ENCODE measurements at regions not wholly inside any gene's neighbourhood (a gene's known extent, or its start where the extent isn't known, plus 50 kb on each side); places are given as distances from the start of the nearest gene placed in this dataset.

DNA sequence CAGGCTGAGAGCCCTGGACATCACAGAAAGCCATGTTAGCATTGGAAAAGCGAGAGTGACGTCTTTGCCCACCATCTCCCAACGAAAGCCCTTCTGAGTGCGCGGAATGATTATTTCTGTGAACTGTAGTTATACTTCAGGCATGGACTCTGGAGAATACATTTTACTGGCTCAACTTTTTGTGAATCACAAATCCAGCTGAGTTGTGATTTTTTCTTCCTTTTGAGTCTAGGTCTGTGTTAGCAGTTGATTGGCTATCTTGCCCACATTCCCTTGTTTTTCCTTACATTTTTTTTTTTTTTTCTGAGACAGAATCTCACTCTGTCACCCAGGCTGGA lies 183.1 kb downstream of the INO80D start:
- DNase-seq (ENCODE audit: low read depth, low spot score), result no peak
- H3K27ac ChIP-seq, result no peak overlapping the region

DNA sequence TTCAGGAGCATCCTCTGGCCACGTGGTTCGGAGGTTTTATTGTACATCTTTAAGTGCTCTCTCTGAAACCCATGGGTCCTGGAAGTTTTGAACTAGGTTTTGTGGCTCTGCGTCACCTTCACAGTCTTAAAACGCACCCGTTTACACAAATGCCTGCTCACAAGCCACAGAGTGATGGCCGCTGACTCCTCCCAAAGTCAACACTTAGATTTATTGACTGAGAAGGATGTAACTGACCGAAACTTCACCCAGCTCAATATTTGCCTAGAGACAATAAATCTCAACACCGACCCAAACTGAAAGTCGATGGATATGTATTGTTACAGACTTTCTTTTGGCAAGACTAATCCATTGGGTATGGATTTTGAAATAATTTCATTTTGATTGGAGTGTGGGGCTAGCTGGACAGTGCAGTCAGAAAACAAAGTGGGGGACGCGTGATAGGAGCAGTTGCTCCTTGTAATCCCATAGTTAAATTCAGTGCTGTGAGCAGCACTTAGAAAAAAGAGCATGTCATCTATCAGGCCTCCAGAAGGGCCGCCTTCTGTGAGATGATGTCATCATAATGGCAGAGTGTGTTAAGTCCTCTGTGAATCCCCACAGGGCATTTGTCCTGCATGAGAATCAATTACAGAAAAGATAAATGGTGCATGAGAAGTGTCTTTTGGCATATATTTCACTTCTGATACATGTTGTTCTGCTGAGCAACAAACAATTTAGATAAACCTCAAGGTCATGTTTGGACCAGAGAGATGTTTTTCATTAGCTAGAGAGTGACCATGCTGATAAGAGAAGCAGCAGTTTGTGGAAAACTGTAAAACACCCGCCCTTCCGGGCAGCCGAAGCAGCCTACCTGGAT lies 183.7 kb downstream of the INO80D start:
- no peak for DNase-seq (ENCODE audit: low read depth, low spot score)
- H3K27ac ChIP-seq, result no peak overlapping the region

DNA sequence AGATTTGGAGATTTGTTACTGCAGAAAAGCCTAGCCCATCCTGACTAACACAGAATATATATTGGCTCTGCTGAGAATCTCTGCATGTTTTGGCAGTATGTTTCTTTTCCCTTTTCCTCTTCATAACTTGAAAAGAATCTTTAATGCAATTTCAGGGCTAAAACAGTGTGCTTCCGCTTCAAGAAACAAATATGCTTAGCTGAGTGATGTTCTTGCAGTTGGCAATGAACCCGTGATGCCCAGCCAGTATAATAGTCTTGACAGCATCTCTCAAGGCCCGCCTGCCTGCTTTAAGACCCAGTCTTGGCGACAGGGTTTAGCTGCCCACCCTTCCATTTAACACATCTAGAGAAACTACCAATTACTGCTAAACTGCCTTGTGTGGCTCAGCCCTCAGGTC lies 184.5 kb downstream of the INO80D start:
- H3K27ac ChIP-seq, result no peak overlapping the region
- no peak for DNase-seq (ENCODE audit: low read depth, low spot score)

DNA sequence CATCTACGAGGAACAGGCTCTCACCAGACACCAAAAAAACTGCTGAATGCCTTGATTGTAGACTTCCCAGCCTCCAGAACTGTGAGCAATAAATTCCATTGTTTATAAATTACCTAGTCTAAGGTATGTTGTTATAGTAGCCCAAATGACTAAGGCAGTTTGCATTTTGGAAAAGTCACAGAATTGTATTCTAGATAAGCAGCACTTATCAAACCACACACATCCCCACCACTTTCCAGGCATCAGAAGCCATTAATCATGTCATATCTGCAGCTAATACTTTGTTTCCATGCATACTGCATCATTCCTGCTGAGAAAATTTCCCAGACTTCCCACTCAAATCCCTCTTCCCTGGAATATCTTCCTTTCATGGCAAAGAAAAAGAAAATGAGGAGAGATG lies 187.2 kb downstream of the INO80D start:
- no peak overlapping the region for H3K27ac ChIP-seq
- DNase-seq (ENCODE audit: low read depth, low spot score), result no peak

DNA sequence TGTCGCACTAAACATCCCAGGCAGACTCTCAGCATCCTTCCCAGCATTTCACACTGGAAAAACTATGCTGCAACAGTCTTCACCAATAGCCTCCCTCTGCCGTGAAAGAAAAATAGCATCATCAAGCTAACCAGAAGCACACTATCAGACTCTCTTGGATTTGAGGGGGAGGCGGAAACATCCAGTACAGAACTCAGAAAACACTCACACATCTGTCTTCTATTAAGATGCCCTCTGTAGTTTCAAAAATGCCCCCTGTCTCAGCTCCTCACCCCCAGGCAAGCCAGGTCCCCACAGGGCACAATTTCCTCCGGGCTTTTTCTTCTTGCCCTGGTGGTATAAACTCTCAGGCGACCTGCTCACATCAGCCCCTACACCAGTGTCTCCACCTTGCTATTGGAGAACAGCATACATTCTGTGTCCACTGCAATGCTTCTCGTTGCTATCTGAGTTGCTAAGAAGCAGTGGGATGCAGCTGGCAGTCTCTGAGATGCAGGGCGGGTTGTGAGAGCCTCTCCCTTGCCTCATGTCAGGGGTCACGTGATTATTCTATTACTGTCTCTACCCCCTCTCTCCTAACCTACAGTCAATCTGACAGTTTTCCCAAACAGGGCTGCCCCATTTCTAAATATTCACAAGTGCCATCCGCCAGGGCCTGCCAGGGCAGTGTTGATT lies 189.9 kb downstream of the INO80D start:
- H3K27ac ChIP-seq, result no peak overlapping the region
- DNase-seq (ENCODE audit: low read depth, low spot score), result no peak

DNA sequence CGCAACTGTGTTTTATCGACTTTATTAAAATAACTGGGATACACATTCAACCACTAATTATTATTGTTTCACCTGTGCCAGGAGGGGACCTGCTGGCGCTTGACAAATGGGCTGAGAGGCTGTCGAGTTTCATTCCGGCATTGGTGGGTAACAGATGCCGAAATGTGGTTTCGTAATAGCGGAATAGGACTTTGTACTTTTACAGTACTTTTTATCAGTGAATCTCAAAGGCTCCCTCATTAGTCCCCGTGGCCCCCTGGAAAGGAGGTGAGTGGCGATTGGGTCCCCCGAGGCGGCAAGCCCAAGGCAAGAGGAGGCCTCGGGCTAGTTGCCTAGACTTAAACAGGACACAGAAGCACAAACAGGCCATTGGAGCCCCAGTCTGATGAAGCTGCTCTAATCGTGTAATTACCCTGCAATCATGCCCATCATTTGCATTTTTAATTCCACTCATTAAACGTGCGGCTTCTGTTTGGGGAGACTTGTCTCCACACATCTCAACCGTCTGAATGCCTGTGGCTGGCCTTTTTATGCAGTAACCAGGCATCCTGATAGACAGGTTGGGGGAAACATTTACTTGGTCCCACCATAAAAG lies 193.2 kb downstream of the INO80D start:
- no peak for DNase-seq (ENCODE audit: low read depth, low spot score)
- H3K27ac ChIP-seq, result no peak overlapping the region

DNA sequence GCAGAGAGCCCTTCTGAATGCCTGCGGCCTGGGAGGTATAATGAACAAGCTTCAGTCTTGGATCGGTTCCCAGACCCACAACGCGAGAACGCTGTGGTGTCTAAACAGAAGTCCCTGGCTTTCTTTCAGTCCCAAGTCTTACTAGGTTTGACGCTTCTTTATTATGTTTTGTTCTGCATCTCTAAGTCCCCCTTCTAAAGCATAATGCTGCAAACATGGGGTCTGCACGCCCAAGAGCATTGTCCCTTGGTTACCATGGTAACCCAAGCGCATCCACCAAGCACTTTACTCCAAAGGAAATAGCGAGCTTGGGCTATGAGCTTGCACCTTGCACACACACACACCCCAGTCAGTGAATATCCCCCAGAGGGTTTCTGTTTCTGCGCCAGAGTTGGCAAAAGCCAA lies 193.7 kb downstream of the INO80D start:
- H3K27ac ChIP-seq, result no peak overlapping the region
- no peak for DNase-seq (ENCODE audit: low read depth, low spot score)

DNA sequence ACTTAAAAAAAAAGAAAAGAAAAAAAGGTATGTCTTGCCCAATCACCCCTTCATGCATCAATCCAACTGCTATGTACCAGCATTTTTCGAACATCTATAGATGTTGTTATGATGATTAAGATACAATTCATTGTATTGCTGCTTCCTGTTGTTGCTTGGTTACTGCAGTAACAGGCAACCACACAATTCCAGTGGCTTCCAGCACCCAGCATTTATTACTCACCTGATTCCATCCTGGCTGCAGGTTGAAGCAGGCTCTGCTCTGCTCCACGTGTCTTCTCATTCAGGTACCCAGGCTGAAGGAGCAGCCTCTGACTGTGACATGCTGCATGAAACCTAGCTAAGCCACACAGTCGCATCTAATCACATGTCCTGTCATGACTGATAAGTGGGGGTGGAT lies 196.9 kb downstream of the INO80D start:
- H3K27ac ChIP-seq, result peak overlapping the region; percentile 52
- peak; percentile 96 for DNase-seq (ENCODE audit: low read depth, low spot score)

DNA sequence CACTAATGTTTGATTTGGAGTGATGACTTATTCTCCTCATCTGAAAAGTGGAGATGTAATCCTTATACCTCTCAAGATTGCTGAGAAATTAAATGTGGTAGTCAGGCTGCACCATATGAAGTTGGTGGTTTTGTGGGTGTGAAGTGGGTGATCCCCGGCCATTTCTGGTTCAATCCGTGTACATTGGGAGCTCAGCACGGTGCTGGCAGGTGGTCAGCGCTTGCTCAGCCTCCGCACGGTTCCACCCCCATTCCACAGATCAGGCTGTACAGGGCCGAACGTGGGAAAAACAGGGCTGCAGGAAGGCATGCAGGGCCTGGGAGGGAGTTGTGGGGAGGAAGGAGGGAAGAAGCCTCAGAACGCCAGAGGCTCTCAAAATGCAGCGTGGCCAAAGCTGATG lies 198.3 kb downstream of the INO80D start:
- H3K27ac ChIP-seq, result no peak overlapping the region
- DNase-seq (ENCODE audit: low read depth, low spot score), result no peak

DNA sequence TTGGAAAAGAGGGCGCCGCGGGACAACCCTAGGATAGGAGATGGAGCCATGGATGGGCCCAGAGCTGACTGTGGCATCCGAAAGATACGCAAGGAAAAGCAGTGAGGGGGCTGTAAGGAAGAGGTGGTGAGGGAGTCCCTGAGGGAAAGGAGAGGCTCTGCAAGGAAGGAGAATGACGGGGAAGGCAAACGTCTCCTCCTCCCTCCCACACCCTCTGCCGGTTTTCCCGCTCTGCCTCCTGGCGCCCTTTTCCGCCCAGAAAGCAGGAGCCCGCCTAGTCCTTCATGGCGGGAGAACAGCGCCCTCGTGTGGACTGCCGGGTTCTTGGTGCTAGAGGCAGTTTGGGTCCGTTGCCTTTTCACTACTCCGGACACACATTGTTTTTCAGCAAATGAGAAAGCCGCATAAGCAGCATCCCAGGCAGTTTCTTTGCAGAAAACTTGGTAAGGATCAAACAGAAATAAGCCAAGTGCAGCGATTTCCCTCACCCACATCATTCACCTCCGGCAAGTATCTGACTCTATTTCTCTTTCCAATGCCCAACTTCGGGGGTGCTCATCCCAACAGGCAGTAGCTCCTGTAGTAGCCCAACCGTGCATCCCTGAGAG lies 200.4 kb downstream of the INO80D start:
- DNase-seq (ENCODE audit: low read depth, low spot score), result peak; percentile 22
- no peak overlapping the region for H3K27ac ChIP-seq

DNA sequence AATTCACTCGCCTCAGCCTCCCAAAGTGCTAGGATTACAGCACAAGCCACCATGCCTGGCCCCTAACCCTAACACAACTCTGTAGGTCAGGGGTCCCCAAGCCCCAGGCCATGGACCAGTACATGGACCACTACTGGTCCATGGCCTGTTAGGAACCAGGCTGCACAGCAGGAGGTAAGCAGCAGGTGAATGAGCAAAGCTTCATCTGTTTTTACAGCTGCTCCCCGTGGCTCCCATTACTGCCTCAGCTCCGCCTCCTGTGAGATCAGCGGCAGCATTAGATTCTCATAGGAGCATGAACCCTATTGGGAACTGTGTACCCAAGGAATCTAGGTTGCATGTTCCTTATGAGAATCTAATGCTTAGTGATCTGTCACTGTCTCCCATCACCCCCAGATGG lies 201.7 kb downstream of the NRP2 start:
- H3K27ac ChIP-seq, result no peak overlapping the region

DNA sequence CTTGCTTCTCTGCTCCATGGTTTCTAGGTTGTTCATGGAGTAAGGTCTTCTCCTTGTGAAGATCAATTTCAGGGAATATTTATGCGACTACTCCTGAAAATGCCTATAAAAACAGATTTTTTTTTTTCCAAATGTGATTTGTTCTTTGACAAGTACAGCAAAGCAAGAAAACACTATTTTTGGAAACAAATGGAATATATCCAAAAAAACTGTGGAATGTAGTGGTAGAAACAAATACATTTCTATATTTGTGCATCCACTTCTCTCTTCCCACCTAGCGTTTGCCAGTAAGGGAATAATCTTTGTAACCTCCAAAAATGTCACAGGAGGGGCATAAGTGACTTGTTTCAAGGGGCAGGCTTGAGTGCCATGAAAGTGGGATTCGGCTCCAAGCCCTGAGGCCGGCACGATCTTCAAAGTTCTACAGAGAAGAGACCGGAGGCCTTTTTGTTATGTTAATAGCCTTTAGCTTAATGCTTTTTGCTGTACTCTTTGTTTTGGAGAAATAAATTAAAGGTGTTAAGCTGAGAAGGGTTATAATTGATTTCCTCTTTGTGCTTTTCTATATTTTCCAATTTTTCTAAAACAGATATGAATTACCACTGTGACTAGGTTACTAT lies 200.6 kb downstream of the NRP2 start:
- no peak for DNase-seq (ENCODE audit: low read depth, low spot score)
- H3K27ac ChIP-seq, result no peak overlapping the region

More for the DNA sequence above, 201.7 kb downstream of the NRP2 start:
- DNase-seq (ENCODE audit: low read depth, low spot score), result no peak

DNA sequence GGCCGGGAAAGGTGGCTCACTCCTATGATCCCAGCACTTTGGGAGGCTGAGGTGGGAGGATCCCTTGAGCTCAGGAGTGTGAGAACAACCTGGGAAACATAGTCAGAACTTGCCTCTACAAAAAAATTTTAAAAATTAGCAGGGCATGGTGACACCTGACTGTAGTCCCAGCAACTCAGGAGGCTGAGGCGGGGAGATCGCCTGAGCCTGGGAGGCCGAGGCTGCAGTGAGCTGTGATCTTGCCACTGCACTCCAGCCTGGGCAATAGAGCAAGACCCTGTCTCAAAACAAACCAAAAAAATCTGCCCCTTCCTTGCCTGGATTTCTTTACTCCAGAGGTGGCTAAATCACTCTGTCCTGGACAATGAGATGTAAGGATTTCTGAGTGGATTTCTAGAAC lies 197.7 kb downstream of the NRP2 start:
- H3K27ac ChIP-seq, result no peak overlapping the region
- DNase-seq (ENCODE audit: low read depth, low spot score), result no peak

DNA sequence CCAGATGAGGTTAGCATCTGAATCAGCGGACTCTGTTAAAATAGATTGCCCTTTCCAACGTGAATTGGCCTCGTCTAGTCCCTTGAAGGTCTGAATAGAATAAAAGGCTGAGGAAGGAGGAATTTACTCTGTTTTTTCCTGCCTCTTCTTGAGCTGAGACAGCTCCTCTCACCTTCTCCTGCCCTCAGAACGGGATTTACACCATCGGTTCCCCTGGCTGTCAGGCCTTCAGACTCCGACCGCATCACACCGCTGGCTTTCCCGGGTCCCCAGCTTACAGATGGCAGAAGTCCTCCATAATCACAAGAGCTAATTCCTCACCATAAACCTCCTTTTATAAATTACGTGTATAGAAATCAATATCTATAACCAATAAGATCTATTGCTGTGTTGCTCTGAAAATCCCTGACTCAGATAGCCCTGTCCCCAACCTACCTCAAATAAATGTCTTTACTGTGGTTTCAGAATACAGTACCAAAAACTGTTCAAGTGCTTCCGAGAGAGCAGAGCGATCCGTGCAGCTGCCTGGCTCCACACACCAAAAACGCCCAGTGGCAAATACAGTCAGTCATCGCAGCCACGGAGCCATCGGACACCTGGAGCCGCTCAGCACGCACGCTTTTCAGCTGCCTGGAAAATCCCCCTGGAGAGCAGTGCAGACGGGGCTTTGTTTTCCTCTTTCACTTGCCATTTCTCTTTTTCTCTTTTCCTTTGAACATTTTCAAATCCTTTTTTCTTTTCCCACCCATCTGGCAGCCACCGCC lies 196.9 kb downstream of the NRP2 start:
- H3K27ac ChIP-seq, result no peak overlapping the region
- no peak for DNase-seq (ENCODE audit: low read depth, low spot score)

DNA sequence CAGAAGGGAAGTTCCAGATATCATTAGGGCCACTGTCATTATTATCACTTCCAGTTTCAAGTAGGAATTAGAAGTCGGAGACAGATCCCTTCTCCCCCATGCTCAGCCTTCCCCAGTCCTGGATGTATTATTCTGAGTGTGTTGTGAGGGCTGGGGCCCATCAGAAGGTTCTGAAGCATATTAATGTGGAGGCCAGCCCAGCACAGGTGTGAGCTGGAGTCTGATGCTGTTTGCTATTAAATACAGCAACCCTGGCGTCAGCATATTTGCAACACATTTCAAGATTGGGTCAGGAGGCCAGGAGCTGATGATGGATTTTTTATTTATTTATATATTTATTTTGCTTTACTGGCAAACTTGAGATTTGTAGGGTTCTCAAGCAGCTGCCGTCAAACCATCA lies 195.2 kb downstream of the NRP2 start:
- no peak for DNase-seq (ENCODE audit: low read depth, low spot score)
- H3K27ac ChIP-seq, result no peak overlapping the region

DNA sequence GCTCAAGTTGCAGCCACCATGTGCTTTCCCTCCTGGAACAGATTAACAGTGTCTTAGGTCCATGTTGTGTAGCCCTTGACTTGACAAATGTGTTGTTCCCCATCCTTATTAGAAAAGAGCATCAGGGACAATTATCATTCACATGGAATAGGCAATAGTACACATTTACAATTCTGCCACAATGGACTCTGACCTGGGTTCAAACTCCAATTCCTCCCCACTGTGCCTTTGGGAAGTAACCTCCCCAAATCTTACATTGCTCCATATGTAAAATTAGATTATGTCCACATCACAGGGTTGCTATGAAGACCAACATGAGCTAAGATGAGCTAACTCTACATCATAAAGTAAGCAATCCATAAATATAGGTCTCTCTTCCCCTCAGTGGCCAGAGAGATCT lies 193.8 kb downstream of the NRP2 start:
- no peak overlapping the region for H3K27ac ChIP-seq
- no peak for DNase-seq (ENCODE audit: low read depth, low spot score)

DNA sequence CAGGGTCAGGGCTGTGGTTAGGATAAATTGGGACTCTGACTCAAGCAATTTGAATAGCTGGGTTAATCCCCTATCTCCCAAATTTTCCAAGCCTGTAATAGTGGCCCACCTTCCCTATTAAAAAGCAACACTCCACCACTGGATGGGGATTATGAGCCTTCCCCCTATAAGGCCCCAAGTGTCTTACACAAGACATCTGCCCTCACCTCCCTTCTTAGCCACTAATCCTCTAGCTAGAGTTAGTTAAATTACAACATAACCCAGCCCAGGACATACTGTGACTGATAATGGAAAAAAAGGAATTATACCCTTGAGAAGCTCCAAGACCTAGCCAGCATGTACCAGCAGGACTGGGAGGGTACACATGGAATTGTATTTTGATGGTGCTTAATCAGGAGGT lies 190.4 kb downstream of the NRP2 start:
- H3K27ac ChIP-seq, result no peak overlapping the region
- DNase-seq (ENCODE audit: low read depth, low spot score), result no peak

DNA sequence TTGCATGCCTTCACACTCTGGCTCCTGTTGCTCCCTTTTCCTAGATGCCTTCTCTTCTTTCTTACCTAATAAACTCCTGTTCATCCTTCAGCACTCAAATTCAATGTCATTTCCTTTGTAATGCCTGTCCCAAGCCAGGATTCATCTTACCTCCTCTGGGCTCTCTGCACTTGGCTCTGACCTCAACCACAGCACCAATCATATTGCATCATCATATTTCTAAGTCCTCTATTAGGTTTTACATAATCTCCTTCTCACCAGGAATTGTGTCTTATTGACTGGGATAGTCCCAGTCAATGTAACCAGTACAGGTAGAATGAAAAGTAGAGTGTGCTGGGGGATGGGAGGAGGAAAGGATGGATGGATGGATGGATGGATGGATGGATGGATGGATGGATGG lies 187.1 kb downstream of the NRP2 start:
- H3K27ac ChIP-seq, result no peak overlapping the region
- DNase-seq (ENCODE audit: low read depth, low spot score), result no peak

DNA sequence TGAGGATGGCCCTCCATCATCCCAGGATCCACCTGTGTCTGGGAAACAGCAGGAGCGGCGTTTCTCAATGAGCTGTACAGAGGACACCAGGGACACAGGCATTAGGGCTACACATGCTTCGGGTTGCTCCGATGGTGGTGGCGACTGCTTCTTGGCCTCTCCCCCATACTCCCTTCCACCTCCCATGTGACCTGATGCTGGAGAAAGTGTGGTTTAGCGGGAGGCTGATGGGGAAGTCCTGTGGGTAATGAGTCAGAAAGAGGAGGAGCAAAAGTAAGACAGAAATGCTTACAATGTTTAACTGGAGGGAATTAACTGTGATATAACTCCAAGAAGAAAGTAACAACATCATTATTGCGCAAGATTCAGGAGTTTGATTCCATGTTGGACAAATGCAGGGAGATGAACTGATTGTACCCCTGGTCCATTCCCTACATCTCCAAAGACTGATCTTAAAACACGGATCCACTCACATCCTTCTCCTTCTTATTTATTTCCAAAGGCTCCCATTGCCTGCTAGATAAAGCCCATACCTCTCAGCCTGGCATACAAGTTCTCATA lies 186.6 kb downstream of the NRP2 start:
- DNase-seq (ENCODE audit: low read depth, low spot score), result peak; percentile 18
- no peak overlapping the region for H3K27ac ChIP-seq

DNA sequence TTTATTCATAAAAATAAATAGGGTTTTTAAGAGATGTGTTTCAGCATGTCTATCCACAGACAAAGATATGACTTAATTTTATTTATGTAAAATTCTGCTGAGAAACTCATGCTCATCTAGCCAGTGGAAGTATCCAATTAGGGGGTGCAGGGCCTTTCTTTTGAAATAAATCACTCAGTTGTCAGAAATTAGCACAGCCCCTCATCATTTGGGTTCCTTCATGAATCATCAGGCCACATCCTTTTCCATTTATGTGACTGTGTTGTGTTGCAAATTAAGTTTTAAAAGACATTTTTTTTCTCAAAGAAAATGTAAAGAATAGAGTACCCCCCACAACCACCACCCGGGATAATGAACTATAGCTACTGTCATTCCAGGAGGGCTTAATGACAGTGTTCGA lies 185.8 kb downstream of the NRP2 start:
- DNase-seq (ENCODE audit: low read depth, low spot score), result no peak
- H3K27ac ChIP-seq, result no peak overlapping the region

Data from epithelial cell of prostate (primary cell).